ENCODE measurements at regions not wholly inside any gene's neighbourhood (a gene's known extent, or its start where the extent isn't known, plus 50 kb on each side); places are given as distances from the start of the nearest gene placed in this dataset.
"Not testable (repeated sequence)": the region's sequence is repeated elsewhere in the genome, so short reads cannot be mapped to it uniquely, and the experiment has no call there.

- no peak for DNase-seq (ENCODE audit: low read depth, low spot score)
Measured at GRCh38 chr17:51435171-51435552, 174.8 kb downstream of the UTP18 start.

- DNase-seq (ENCODE audit: low read depth, low spot score) = no peak
Measured at GRCh38 chr17:51435641-51436091, 175.3 kb downstream of the UTP18 start.

GRCh38 chr17:51439395-51440229 is 179.3 kb downstream of the UTP18 start:
- DNase-seq (ENCODE audit: low read depth, low spot score) = no peak

- no peak for DNase-seq (ENCODE audit: low read depth, low spot score)
Measured at GRCh38 chr17:51441431-51441830, 181.1 kb downstream of the UTP18 start.

GRCh38 chr17:51442088-51442865 is 181.9 kb downstream of the UTP18 start:
- DNase-seq (ENCODE audit: low read depth, low spot score) = no peak

- no peak for DNase-seq (ENCODE audit: low read depth, low spot score)
Measured at GRCh38 chr17:51443646-51444045, 183.3 kb downstream of the UTP18 start.

- DNase-seq (ENCODE audit: low read depth, low spot score) = no peak
Measured at GRCh38 chr17:51445946-51446345, 185.6 kb downstream of the UTP18 start.

- DNase-seq (ENCODE audit: low read depth, low spot score) = no peak
Measured at GRCh38 chr17:51454456-51454978, 194.2 kb downstream of the UTP18 start.

- DNase-seq (ENCODE audit: low read depth, low spot score) = no peak
Measured at GRCh38 chr17:51455211-51455610, 194.9 kb downstream of the UTP18 start.

GRCh38 chr17:51455931-51456330 is 195.6 kb downstream of the UTP18 start:
- DNase-seq (ENCODE audit: low read depth, low spot score) = no peak

GRCh38 chr17:51456942-51457341 is 196.6 kb downstream of the UTP18 start:
- no peak for DNase-seq (ENCODE audit: low read depth, low spot score)

- DNase-seq (ENCODE audit: low read depth, low spot score) = no peak
Measured at GRCh38 chr17:51461578-51462004, 201.2 kb downstream of the UTP18 start.

GRCh38 chr17:51463353-51463752 is 203.0 kb downstream of the UTP18 start:
- DNase-seq (ENCODE audit: low read depth, low spot score) = no peak

- no peak for DNase-seq (ENCODE audit: low read depth, low spot score)
Measured at GRCh38 chr17:51467336-51467735, 207.0 kb downstream of the UTP18 start.

- DNase-seq (ENCODE audit: low read depth, low spot score) = no peak
Measured at GRCh38 chr17:51472670-51473205, 212.4 kb downstream of the UTP18 start.

GRCh38 chr17:51474764-51475163 is 214.4 kb downstream of the UTP18 start:
- DNase-seq (ENCODE audit: low read depth, low spot score) = no peak

GRCh38 chr17:51475730-51476129 is 215.4 kb downstream of the UTP18 start:
- DNase-seq (ENCODE audit: low read depth, low spot score) = no peak

GRCh38 chr17:51479303-51479702 is 219.0 kb downstream of the UTP18 start:
- DNase-seq (ENCODE audit: low read depth, low spot score) = no peak

- DNase-seq (ENCODE audit: low read depth, low spot score) = no peak
Measured at GRCh38 chr17:51481370-51481769, 221.0 kb downstream of the UTP18 start.

- not testable (repeated sequence) for DNase-seq (ENCODE audit: low read depth, low spot score)
Measured at GRCh38 chr17:51482248-51482647, 221.9 kb downstream of the UTP18 start.

- DNase-seq (ENCODE audit: low read depth, low spot score) = no peak
Measured at GRCh38 chr17:51486091-51486490, 225.7 kb downstream of the UTP18 start.

- no peak for DNase-seq (ENCODE audit: low read depth, low spot score)
Measured at GRCh38 chr17:51486885-51487520, 226.7 kb downstream of the UTP18 start.
